HG02623 (cell line): ENCODE measurements at regions not wholly inside any gene's neighbourhood (a gene's known extent, or its start where the extent isn't known, plus 50 kb on each side); places are given as distances from the start of the nearest gene placed in this dataset.

Source experiments
- ATAC-seq: cut with Tn5 transposase; IDR thresholded peaks from one replicate; pipeline ENCODE4 v1.9.1; 2021; ENCODE audit warnings: moderate library complexity; ENCODE audit not compliant: unreplicated experiment

- no peak for ATAC-seq
Observed at GRCh38 chr13:76795701-76796695, 90.2 kb downstream of the KCTD12 start.

GRCh38 chr13:76792731-76793347 lies 93.4 kb downstream of the KCTD12 start:
- ATAC-seq, result no peak

- ATAC-seq, result no peak
Observed at GRCh38 chr13:76790980-76791819, 95.0 kb downstream of the KCTD12 start.

GRCh38 chr13:76790526-76790925 lies 95.7 kb downstream of the KCTD12 start:
- no peak for ATAC-seq

- ATAC-seq, result no peak
Observed at GRCh38 chr13:76783798-76784197, 102.4 kb downstream of the KCTD12 start.

GRCh38 chr13:76778853-76779252 lies 107.4 kb downstream of the KCTD12 start:
- no peak for ATAC-seq

GRCh38 chr13:76777096-76777495 lies 109.1 kb downstream of the KCTD12 start:
- ATAC-seq, result no peak

- no peak for ATAC-seq
Observed at GRCh38 chr13:76775088-76775740, 111.0 kb downstream of the KCTD12 start.

GRCh38 chr13:76773448-76774094 lies 112.6 kb downstream of the KCTD12 start:
- ATAC-seq, result no peak

- no peak for ATAC-seq
Observed at GRCh38 chr13:76772241-76772640, 114.0 kb downstream of the KCTD12 start.

- no peak for ATAC-seq
Observed at GRCh38 chr13:76769271-76769791, 116.9 kb downstream of the KCTD12 start.

- ATAC-seq, result no peak
Observed at GRCh38 chr13:76768384-76768783, 117.8 kb downstream of the KCTD12 start.

- no peak for ATAC-seq
Observed at GRCh38 chr13:76764916-76765315, 121.3 kb downstream of the KCTD12 start.

GRCh38 chr13:76764429-76764828 lies 121.8 kb downstream of the KCTD12 start:
- no peak for ATAC-seq

GRCh38 chr13:76762721-76763120 lies 123.5 kb downstream of the KCTD12 start:
- no peak for ATAC-seq

GRCh38 chr13:76759877-76760276 lies 126.3 kb downstream of the KCTD12 start:
- no peak for ATAC-seq

GRCh38 chr13:76758738-76759137 lies 127.5 kb downstream of the KCTD12 start:
- no peak for ATAC-seq

- no peak for ATAC-seq
Observed at GRCh38 chr13:76758257-76758656, 127.9 kb downstream of the KCTD12 start.

GRCh38 chr13:76756451-76756850 lies 129.8 kb downstream of the KCTD12 start:
- no peak for ATAC-seq

GRCh38 chr13:76754414-76754813 lies 131.8 kb downstream of the KCTD12 start:
- ATAC-seq, result no peak
